ENCODE measurements at regions not wholly inside any gene's neighbourhood (a gene's known extent, or its start where the extent isn't known, plus 50 kb on each side); places are given as distances from the start of the nearest gene placed in this dataset.

- TF ChIP-seq MAX (IDR thresholded peaks at IDR 0.05) (no peak), RAD21 (IDR thresholded peaks at IDR 0.05; ENCODE audit: low read depth) (no peak), CREB1 (IDR thresholded peaks at IDR 0.05; ENCODE audit: low read depth) (no peak), EGR1 (IDR thresholded peaks at IDR 0.05) (no peak), TCF12 (IDR thresholded peaks at IDR 0.05; ENCODE audit: low read depth) (no peak), YY1 (IDR thresholded peaks at IDR 0.05; ENCODE audit: low read depth) (no peak), CEBPB (IDR thresholded peaks at IDR 0.05) (no peak)
Measured at GRCh38 chr6:79394690-79395089, 142.5 kb downstream of the LCA5 start.
